Effector memory CD4-positive, alpha-beta T cell (primary cell): ENCODE measurements at regions not wholly inside any gene's neighbourhood (a gene's known extent, or its start where the extent isn't known, plus 50 kb on each side); places are given as distances from the start of the nearest gene placed in this dataset.

Source experiments
- DNase-seq, 3 donors: peaks; one replicate each; pipeline ENCODE4 v3.0.0-alpha.2; 2020
- H3K27ac ChIP-seq: 2 replicates; pipeline ENCODE4 v1.7.0; 2013; ENCODE audit warnings: mild to moderate bottlenecking, low read length, moderate library complexity; ENCODE audit not compliant: insufficient read depth, poor library complexity, severe bottlenecking
- H3K27me3 ChIP-seq: replicated peaks from 2 replicates; pipeline ENCODE4 v1.7.0; 2013; ENCODE audit warnings: mild to moderate bottlenecking, low read length; ENCODE audit not compliant: insufficient read depth, control insufficient read depth, poor library complexity, severe bottlenecking
- H3K36me3 ChIP-seq: 2 replicates; pipeline ENCODE4 v1.7.0; 2013; ENCODE audit warnings: mild to moderate bottlenecking, low read length, moderate library complexity; ENCODE audit not compliant: control insufficient read depth, insufficient read depth
- H3K4me1 ChIP-seq: 2 replicates; pipeline ENCODE4 v1.7.0; 2013; ENCODE audit warnings: low read length, mild to moderate bottlenecking; ENCODE audit not compliant: control insufficient read depth, insufficient read depth, poor library complexity, severe bottlenecking
- H3K4me3 ChIP-seq: 2 replicates; pipeline ENCODE4 v1.7.0; 2013; ENCODE audit warnings: low read length, low read depth, mild to moderate bottlenecking; ENCODE audit not compliant: insufficient read depth, poor library complexity, severe bottlenecking
- H3K9me3 ChIP-seq: 2 replicates; pipeline ENCODE4 v1.7.0; 2013; ENCODE audit warnings: mild to moderate bottlenecking, low read length, moderate library complexity; ENCODE audit not compliant: control insufficient read depth

DNA sequence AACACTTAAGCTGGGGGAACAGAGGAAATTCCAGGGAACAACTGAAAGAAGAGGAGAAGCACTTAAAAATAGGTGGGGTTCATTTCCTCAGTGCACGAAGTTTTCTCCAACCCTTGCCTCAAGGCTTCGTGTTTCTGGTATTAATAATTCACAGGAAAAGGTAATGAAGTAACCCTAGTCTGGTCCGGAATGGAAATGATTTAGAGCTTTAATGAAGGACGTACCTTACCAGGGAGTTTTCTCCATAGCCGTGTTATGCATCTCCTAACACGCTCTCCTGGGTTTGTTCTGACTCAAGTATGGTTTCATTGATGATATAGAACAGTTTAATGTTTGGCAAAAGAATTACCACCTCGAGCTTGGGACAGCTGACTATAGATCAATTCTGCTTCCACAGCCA is 214.2 kb downstream of the MTX2 start:
- DNase-seq: no peak

DNA sequence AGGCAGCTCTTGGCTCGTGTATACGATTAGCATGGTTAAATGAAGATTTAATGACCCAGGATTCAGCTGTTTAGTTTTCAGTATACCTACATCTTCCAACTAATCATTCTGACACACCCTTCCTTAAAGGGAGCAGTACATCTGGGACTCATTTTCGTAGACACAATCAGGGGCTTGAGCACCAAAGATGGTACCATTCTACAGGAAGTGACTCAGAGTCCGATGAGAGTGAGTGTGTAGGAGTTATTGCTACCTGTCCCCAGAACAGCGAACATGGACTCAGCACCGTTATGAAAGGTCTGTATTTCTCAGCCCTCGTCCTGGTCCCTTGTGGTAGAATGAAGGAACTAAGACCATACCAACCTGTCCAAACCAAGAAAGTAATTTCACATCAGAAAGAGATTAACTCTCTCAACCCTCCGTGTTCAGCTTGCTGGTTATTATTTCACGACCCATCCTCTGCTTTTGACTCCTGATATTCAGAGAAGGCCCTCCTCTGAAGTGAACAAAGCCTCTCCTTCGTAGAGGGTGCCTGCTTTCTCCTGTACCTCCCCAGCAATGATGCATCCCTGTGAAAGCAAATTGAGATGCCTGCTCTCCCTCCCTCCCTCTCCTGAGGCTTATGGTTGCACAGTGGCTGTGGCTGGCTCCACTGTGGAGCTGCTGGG is 214.8 kb downstream of the MTX2 start:
- DNase-seq: no peak

More for the DNA sequence above, 214.2 kb downstream of the MTX2 start:
- Histone ChIP-seq H3K4me3 (no peak overlapping the region), H3K4me1 (no peaks in the 10 kb centered on the region), H3K36me3 (no peaks in the 10 kb centered on the region), H3K27me3 (no peaks in the 10 kb centered on the region), H3K9me3 (no peaks in the 10 kb centered on the region), H3K27ac (no peak overlapping the region)

DNA sequence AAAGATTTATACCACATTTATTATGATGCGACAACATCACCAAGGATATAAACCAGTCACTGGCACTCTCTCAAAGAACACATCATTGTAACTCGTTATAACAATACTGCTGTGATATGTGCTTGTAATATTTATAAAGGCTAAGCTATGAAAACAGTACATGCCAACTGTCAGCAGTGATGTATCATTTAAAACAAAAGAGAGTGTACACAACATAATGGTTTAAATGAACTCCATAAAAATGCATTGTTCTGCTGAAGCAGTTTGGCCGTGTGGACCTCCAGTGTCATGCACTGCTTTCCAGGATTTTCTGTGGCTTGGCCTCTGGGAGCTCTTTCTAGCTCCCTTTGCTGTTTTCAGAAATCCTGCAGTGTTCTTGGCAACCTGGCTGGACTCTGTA is 215.6 kb downstream of the MTX2 start:
- H3K27me3 ChIP-seq: no peaks in the 10 kb centered on the region
- no peak overlapping the region for H3K4me3 ChIP-seq
- H3K27ac ChIP-seq: no peak overlapping the region
- DNase-seq: no peak
- no peaks in the 10 kb centered on the region for H3K4me1 ChIP-seq
- H3K36me3 ChIP-seq: no peaks in the 10 kb centered on the region
- H3K9me3 ChIP-seq: no peaks in the 10 kb centered on the region

More for the DNA sequence above, 214.8 kb downstream of the MTX2 start:
- H3K4me1 ChIP-seq: no peaks in the 10 kb centered on the region
- no peaks in the 10 kb centered on the region for H3K36me3 ChIP-seq
- no peaks in the 10 kb centered on the region for H3K27me3 ChIP-seq
- no peak overlapping the region for H3K27ac ChIP-seq
- no peak overlapping the region for H3K4me3 ChIP-seq
- H3K9me3 ChIP-seq: no peaks in the 10 kb centered on the region

DNA sequence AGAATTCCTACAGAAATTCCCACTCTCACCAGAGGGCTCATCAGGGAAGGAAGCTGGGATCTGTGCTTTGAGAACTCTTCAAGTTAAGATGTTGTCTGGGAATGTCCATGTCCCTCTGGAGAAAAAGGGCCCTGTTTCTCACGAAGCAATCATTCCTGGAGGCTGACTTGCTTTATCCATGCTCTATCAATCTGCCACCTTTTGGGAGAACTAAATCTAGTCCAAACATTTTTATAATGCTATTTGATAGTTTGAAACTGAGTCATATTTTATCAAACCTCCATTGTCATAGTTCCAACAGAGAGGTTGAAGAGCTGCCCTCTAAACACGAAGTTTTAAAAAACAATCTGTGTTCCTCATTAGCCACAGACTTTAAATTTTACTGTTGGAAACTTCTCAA is 219.2 kb downstream of the MTX2 start:
- no peaks in the 10 kb centered on the region for H3K4me1 ChIP-seq
- no peak overlapping the region for H3K27ac ChIP-seq
- H3K4me3 ChIP-seq: no peak overlapping the region
- no peaks in the 10 kb centered on the region for H3K36me3 ChIP-seq
- no peaks in the 10 kb centered on the region for H3K27me3 ChIP-seq
- H3K9me3 ChIP-seq: no peaks in the 10 kb centered on the region
- no peak for DNase-seq

DNA sequence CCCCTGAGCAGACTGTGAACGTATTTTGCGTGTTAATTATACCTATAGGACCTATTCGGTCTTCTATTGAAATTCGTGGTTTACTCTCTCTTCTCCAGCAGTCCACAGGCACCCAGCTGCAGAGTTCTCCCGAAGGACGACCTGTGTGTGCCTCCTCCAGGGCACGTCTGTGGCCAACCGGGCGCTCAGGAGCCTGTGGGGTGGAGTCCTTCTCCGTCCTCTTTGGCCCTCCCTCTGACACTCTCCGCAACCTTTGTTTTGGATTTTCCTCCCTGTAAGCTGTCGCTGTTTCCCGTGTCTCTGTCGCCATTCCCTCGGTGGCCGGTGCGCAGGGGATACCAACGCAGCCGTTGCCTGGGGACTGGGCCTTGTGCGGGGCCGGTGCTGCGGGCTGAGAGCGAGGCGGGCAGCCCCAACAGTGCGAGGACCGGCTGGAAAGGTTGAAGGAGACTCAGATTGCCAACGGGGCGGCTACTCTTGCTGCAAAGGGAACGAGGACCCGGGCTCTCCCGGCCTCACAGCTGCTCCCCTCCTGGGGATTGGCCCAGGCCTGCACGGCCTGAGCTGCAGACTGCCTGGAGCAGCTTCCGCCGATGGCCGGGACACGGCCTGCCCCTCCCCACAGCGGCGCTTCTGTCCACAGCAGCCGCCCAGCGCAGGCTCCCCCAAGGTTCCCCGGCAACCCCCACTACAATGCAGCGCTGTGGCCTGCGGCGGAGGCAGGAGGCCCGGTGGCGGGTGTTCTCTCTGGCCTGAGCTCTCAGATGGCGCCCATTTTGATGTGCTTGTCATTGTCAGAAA is 221.0 kb downstream of the MTX2 start:
- no peaks in the 10 kb centered on the region for H3K36me3 ChIP-seq
- H3K27me3 ChIP-seq: no peaks in the 10 kb centered on the region
- no peak overlapping the region for H3K27ac ChIP-seq
- H3K9me3 ChIP-seq: no peaks in the 10 kb centered on the region
- H3K4me1 ChIP-seq: no peaks in the 10 kb centered on the region
- no peak overlapping the region for H3K4me3 ChIP-seq
- DNase-seq: no peak

DNA sequence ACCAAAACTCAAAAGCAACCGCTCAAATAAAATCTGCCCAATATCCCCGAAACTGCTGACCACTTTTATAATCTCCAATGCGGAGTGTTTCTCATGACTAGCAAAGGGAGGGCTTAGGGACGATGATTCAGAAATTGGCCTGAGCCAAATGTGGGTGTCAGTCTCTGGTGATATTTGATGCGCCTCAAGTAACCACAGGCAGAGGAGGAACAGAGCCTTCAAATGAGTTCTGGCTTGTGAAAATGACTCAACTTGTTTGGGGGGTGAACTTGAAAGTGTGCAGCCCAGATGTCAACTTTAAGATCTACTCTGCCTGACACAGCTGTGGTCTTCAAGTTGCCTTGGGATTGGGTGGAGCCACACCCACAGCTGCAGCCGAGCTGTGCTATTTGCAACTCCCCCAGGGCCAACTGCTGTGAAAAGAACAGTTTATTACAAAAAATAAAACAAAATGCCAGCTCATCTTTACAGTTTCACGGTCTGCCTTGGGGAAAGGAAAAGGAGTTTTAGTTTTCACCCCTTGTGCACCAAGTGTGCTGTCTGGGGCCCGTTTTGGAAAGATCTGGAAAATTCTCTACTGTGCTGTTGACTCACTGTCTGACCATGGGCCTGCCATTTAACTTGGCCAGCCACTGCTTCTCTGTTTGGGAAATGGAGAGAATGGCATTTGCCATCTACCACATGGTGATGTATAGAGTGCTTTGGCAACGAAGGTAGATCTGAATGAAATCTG is 222.1 kb downstream of the MTX2 start:
- no peaks in the 10 kb centered on the region for H3K36me3 ChIP-seq
- no peaks in the 10 kb centered on the region for H3K27me3 ChIP-seq
- no peak overlapping the region for H3K4me3 ChIP-seq
- no peak overlapping the region for H3K27ac ChIP-seq
- no peaks in the 10 kb centered on the region for H3K9me3 ChIP-seq
- H3K4me1 ChIP-seq: no peaks in the 10 kb centered on the region
- no peak for DNase-seq

DNA sequence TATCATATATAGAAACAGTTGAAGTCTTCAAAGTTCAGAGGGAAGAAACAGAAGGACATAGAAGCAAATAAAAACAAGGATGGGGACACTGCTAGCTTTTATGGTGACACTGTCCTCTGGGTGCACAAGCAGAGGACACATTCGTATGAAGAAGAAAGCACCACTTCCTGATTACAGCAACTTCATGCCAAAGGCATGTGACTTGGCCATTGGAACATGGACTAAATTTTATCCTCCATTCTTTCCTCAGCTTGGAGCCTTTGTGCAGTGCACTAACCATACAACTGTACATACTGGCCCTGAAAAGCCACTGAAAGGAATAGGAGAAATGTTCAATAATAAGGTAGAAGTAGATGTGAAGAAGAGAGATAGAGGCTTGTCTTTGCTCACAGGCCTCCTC is 223.3 kb downstream of the MTX2 start:
- no peak for DNase-seq
- H3K9me3 ChIP-seq: no peaks in the 10 kb centered on the region
- no peaks in the 10 kb centered on the region for H3K27me3 ChIP-seq
- H3K4me1 ChIP-seq: no peaks in the 10 kb centered on the region
- H3K4me3 ChIP-seq: no peak overlapping the region
- no peak overlapping the region for H3K27ac ChIP-seq
- H3K36me3 ChIP-seq: no peaks in the 10 kb centered on the region

DNA sequence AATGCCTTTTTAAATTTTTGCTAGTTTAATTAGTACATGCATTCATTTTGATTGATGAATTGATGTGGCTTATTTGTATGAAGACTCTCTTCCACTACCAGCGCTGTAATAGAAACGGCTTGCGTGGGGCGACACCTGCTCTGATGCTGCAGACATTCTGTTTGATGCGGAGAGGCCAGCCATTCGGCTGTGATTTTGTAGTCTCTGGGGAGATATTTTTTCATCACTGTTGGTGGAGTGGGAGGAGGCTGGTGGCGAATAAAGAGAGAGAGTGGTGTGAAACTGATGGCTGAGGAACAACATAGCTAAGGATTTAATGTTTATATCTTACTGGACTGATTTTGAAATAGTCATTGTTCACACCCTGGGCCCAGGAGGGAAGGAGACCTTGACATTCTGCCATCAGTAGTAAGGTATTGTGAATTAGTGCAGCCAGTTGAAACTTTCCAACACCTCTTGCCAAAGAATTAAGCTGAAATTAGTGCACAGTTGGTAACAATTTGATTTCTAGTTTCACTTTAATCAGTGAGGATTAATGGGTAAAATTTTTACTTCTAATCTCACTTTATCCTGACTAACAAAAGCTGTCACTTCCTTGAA is 224.1 kb downstream of the MTX2 start:
- Histone ChIP-seq H3K4me1 (no peaks in the 10 kb centered on the region), H3K27me3 (no peaks in the 10 kb centered on the region), H3K36me3 (no peaks in the 10 kb centered on the region), H3K9me3 (no peaks in the 10 kb centered on the region), H3K27ac (no peak overlapping the region), H3K4me3 (no peak overlapping the region)
- DNase-seq: no peak

DNA sequence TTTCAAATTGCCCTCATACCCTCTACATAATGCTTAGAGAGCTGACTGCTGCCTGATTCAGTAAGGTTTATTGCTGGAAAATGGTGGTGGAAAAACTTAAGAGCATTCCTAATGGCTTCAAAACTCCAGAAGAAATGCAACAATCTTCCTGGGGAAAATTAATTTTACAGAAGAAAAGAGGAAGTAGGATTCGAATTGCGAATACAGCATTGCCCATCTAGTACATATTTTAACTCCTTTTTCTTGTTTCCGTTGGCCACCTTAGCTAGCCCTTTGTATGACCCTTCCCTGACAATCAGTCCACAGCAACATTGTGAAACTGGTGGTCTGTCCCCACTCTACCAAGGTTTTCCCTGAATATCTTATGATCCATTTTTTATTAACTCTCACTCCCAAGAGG is 224.7 kb downstream of the MTX2 start:
- no peak for DNase-seq
- Histone ChIP-seq H3K9me3 (no peaks in the 10 kb centered on the region), H3K36me3 (no peaks in the 10 kb centered on the region), H3K4me3 (no peak overlapping the region), H3K27ac (no peak overlapping the region), H3K27me3 (no peaks in the 10 kb centered on the region), H3K4me1 (no peaks in the 10 kb centered on the region)
